ENCODE measurements at regions not wholly inside any gene's neighbourhood (a gene's known extent, or its start where the extent isn't known, plus 50 kb on each side); places are given as distances from the start of the nearest gene placed in this dataset.

DNA sequence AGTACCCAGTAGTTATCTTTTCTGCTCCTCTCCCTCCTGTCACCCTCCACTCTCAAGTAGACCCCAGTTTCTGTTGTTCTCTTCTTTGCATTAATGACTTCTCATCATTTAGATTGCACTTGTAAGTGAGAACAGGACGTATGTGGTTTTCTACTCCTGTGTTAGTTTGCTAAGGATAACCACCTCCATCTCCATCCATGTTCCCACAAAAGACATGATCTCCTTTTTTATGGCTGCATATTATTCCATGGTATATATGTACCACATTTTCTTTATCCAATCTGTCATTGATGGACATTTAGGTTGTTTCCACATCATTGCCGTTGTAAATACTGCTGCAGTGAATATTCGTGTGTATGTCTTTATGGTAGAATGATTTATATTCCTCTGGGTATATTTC, 1346.5 kb downstream of the MRPL39 start:
- intact Hi-C loops (cut with DNase I) = no loop called here
- DNase-seq (no peak), FAIRE-seq (no peak), ATAC-seq (no peak)
- Histone ChIP-seq H3K36me3 (no peaks in the 10 kb centered on the region), H3K27me3 (no peaks in the 10 kb centered on the region), H3K27ac (no peak overlapping the region), H3K4me3 (no peak overlapping the region), H3K4me1 (no peaks in the 10 kb centered on the region), H3K9me3 (no peaks in the 10 kb centered on the region)
- WGBS, 2 donors = 48 to 68% methylated on average over 3 of the region's 3 CpGs
- TF ChIP-seq, protein P1, sequence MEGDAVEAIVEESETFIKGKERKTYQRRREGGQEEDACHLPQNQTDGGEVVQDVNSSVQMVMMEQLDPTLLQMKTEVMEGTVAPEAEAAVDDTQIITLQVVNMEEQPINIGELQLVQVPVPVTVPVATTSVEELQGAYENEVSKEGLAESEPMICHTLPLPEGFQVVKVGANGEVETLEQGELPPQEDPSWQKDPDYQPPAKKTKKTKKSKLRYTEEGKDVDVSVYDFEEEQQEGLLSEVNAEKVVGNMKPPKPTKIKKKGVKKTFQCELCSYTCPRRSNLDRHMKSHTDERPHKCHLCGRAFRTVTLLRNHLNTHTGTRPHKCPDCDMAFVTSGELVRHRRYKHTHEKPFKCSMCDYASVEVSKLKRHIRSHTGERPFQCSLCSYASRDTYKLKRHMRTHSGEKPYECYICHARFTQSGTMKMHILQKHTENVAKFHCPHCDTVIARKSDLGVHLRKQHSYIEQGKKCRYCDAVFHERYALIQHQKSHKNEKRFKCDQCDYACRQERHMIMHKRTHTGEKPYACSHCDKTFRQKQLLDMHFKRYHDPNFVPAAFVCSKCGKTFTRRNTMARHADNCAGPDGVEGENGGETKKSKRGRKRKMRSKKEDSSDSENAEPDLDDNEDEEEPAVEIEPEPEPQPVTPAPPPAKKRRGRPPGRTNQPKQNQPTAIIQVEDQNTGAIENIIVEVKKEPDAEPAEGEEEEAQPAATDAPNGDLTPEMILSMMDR (IDR thresholded peaks at IDR 0.05) = no peak

DNA sequence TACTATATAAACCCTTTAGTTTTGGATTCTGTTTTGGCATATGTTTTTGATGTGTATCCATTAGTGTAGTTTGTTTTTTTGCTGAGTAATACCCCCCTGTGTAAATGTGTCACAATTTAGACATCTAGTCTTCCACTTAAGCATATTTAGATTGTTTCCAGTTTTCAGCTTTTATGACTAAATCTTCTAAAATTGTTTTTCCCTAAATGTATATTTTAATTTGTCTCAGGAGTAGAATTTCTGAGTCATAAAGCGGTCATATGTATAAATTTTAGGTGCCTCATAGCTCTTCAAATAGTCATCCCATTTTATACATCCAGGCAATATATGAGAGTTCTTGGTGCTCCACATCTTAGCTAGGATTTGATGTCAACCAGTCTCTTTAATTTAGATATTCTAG, 1348.0 kb downstream of the MRPL39 start:
- no peaks in the 10 kb centered on the region for H3K9me3 ChIP-seq
- 79 to 90% methylated on average over 1 of the region's 1 CpG for WGBS, 2 donors
- no peak for FAIRE-seq

DNA sequence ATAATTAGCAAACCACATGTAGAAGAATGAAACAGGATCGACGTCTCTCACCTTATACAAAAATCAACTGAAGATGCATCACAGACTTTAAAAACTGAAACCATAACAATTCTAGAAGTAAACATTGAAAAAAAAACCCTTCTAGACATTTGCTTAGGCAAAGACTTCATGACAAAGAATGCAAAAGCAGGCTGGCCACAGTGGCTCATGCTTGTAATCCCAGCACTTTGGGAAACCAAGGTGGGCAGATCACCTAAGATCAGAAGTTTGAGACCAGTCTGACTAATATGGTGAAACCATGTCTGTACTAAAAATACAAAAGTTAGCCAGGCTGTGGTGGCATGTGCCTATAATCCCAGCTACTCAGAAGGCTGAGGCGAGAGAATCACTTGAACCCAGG, 1351.7 kb downstream of the MRPL39 start:
- WGBS, 2 donors = 44 to 51% methylated on average over 3 of the region's 3 CpGs
- intact Hi-C loops (cut with DNase I) = no loop called here

More for the DNA sequence above, 1348.0 kb downstream of the MRPL39 start:
- DNase-seq (no peak), ATAC-seq (no peak)
- H3K36me3 ChIP-seq = no peaks in the 10 kb centered on the region
- no peak overlapping the region for H3K27ac ChIP-seq
- H3K4me1 ChIP-seq = no peaks in the 10 kb centered on the region
- TF ChIP-seq, protein P1 (IDR thresholded peaks at IDR 0.05) = no peak
- intact Hi-C loops (cut with DNase I) = no loop called here
- no peaks in the 10 kb centered on the region for H3K27me3 ChIP-seq
- H3K4me3 ChIP-seq = no peak overlapping the region

DNA sequence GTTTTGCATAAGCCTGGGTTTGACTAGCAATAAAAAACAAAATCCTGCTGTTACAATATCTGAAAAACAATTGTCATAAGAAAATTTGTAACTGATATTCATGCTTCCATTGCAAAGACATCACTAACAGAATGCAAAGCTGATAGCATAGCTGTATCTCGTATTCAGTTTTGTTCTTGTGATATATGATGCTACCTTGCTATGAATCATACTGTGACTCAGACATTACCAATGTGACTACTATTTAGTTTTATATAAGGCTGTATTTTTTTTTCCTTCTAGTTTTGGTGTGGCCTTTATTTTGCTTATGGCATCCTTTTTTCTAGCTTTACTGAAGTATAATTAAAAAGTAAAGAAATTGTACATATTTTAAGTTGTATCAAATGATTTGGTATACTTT, 1381.8 kb downstream of the MRPL39 start:
- no peak overlapping the region for H3K27ac ChIP-seq
- no peak overlapping the region for H3K4me3 ChIP-seq

More for the DNA sequence above, 1351.7 kb downstream of the MRPL39 start:
- Histone ChIP-seq H3K4me3 (no peak overlapping the region), H3K4me1 (no peaks in the 10 kb centered on the region), H3K27me3 (no peaks in the 10 kb centered on the region), H3K9me3 (no peaks in the 10 kb centered on the region), H3K27ac (no peak overlapping the region), H3K36me3 (no peaks in the 10 kb centered on the region)
- TF ChIP-seq, protein P1 (IDR thresholded peaks at IDR 0.05) = no peak
- ATAC-seq = no peak
- no peak for FAIRE-seq
- no peak for DNase-seq

DNA sequence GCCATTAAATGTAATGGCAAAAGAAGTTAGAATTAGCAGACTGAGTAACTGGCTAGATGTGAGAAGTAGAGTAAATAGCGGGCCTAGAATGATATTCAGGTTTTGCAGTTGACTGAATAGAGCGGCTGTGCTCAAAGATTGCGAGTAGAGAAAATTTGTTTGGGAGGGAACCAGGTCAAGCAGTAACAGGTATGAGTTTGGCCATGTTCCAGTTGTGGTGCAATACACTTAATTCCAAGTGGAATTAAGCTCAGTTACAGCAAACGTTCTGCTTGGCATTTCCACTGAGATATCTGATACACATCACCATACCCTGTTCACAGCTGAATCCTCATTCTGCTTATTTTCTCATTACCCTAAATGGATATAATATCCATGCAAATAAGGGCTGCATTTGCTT, 1382.9 kb downstream of the MRPL39 start:
- intact Hi-C loops (cut with DNase I) = no loop called here
- FAIRE-seq = no peak

More for the DNA sequence above, 1381.8 kb downstream of the MRPL39 start:
- Histone ChIP-seq H3K9me3 (no peaks in the 10 kb centered on the region), H3K4me1 (no peaks in the 10 kb centered on the region), H3K36me3 (no peaks in the 10 kb centered on the region), H3K27me3 (no peaks in the 10 kb centered on the region)
- no peak for ATAC-seq
- TF ChIP-seq, protein P1 (IDR thresholded peaks at IDR 0.05) = no peak
- WGBS, 2 donors = 49 to 62% methylated on average over 1 of the region's 1 CpG
- intact Hi-C loops (cut with DNase I) = no loop called here
- no peak for FAIRE-seq
- no peak for DNase-seq

More for the DNA sequence above, 1382.9 kb downstream of the MRPL39 start:
- no peaks in the 10 kb centered on the region for H3K27me3 ChIP-seq
- no peaks in the 10 kb centered on the region for H3K4me1 ChIP-seq
- no peaks in the 10 kb centered on the region for H3K9me3 ChIP-seq
- ATAC-seq = no peak
- no peak for DNase-seq
- TF ChIP-seq, protein P1 (IDR thresholded peaks at IDR 0.05) = no peak
- H3K4me3 ChIP-seq = no peak overlapping the region
- WGBS, 2 donors = 38 to 41% methylated on average over 4 of the region's 4 CpGs
- no peaks in the 10 kb centered on the region for H3K36me3 ChIP-seq
- H3K27ac ChIP-seq = no peak overlapping the region

All from pancreas (tissue), 10 donors.